ENCODE measurements at regions not wholly inside any gene's neighbourhood (a gene's known extent, or its start where the extent isn't known, plus 50 kb on each side); places are given as distances from the start of the nearest gene placed in this dataset.

DNA sequence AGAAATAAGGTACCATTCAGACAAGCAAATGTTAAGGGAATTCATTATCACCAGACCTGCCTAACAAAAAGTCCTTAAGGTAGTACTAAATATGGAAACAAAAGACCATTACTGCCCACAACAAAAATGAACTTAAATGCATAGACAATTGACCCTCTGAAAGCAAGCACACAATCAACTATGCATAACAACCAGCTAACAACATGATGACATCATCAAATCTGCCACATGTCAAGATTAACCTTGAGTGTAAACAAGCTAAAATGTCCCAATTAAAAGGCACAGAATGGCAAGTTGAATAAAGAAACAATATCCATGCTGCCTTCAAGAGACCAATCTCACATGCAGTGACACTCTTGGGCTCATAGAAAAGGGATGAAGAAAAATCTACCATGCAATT, 160.7 kb upstream of the CPXCR1 start:
- TF ChIP-seq, protein P1, sequence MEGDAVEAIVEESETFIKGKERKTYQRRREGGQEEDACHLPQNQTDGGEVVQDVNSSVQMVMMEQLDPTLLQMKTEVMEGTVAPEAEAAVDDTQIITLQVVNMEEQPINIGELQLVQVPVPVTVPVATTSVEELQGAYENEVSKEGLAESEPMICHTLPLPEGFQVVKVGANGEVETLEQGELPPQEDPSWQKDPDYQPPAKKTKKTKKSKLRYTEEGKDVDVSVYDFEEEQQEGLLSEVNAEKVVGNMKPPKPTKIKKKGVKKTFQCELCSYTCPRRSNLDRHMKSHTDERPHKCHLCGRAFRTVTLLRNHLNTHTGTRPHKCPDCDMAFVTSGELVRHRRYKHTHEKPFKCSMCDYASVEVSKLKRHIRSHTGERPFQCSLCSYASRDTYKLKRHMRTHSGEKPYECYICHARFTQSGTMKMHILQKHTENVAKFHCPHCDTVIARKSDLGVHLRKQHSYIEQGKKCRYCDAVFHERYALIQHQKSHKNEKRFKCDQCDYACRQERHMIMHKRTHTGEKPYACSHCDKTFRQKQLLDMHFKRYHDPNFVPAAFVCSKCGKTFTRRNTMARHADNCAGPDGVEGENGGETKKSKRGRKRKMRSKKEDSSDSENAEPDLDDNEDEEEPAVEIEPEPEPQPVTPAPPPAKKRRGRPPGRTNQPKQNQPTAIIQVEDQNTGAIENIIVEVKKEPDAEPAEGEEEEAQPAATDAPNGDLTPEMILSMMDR (IDR thresholded peaks at IDR 0.05) = no peak
- TF ChIP-seq POLR2A (IDR thresholded peaks at IDR 0.05) = no peak

Data from uterus (tissue), 2 donors.